ENCODE measurements at regions not wholly inside any gene's neighbourhood (a gene's known extent, or its start where the extent isn't known, plus 50 kb on each side); places are given as distances from the start of the nearest gene placed in this dataset.

DNA sequence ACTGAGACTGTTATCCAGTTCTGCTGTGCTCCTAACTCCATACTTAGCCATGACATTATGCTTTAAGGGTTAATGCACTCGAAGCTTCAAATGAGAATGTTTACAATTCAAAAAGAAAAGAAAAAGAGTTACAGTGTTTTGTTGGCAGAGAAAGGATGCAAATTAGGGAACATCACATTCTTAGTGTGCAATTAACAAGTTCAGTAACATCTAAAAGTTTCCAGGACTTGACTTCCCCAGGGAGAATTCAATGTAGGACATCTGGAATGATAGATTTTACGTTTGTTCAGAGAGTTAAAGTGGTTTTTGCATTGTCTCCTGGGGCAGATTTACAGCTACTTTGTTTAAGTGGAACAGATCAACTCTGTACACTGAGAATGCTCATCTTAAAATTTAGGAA, 525.2 kb downstream of the LIG4 start:
- Mint-ChIP-seq H3K4me3 (no peak overlapping the region), H3K9me3 (peaks cover 10% of the 10 kb centered on the region), H3K27me3 (no peaks in the 10 kb centered on the region), H3K4me1 (no peaks in the 10 kb centered on the region), H3K36me3 (ENCODE audit: low read depth) (no peaks in the 10 kb centered on the region), H3K27ac (no peak overlapping the region)
- ATAC-seq (replicated peaks), result no peak

DNA sequence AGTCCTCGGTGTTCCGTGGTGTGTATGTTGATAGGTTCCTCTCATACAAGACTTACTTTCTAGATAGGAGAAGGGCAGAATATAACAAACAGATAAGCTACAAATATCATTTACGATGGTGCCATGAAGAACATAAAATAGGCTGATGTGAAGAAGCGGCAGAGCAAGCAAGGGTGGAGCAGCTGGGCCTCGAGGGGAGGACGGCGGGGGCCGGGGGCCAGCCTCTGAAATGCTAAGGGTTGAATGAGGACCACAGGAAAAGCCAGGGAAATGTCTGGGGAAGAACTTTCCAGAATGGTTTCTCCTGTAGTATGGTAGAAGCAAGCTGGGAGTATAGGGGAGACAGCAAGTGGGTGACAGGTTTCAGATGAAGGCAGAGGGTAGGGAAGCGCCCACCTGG, 529.5 kb downstream of the LIG4 start:
- no peaks in the 10 kb centered on the region for H3K4me1 Mint-ChIP-seq

DNA sequence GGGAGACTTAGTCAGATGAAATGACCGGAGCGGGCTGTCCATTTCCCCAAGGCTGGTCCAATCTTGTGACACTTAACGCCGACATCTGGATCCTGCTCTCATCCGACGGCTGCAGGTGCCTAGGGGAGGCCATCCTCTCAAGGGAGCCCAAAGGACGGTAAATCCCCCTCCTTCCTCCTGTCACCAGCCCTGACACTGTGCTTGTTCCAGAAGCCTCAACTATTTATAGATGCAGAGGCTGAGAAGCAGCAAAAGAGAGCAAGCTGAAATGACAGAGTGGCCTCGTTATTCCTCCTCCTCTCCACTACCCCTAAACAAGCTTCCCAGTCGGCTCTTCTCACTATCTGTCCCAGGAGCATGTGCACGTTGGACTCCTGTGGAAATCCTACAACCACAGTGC, 533.7 kb downstream of the LIG4 start:
- peaks cover 11% of the 10 kb centered on the region for H3K9me3 Mint-ChIP-seq
- H3K4me1 Mint-ChIP-seq, result no peaks in the 10 kb centered on the region
- ATAC-seq (replicated peaks), result no peak

More for the DNA sequence above, 529.5 kb downstream of the LIG4 start:
- ATAC-seq (replicated peaks), result no peak
- Mint-ChIP-seq H3K27ac (no peak overlapping the region), H3K36me3 (ENCODE audit: low read depth) (no peaks in the 10 kb centered on the region), H3K27me3 (no peaks in the 10 kb centered on the region), H3K9me3 (peaks cover 14% of the 10 kb centered on the region), H3K4me3 (no peak overlapping the region)

DNA sequence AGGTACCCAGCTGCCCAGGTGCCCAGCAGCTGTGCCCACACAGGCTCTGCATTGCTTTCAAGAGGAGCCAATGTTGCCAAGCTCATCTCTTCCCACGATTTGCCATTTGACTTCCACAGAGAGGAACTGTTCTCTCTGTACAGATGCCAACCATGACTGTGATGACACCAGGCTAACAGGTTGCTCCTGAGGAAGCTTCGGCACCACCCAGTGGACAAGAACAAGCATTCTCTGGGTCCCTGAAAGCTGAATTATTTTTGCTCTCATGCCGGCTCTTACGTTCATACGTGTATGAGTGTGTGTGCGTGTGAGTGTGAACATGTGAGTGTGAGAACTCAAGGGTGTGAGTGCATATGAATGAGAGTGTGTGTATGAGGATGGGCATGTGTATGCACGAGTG, 535.2 kb downstream of the LIG4 start:
- no peak for ATAC-seq (replicated peaks)
- Mint-ChIP-seq H3K4me1 (no peaks in the 10 kb centered on the region), H3K9me3 (peaks cover 4% of the 10 kb centered on the region), H3K27ac (no peak overlapping the region), H3K36me3 (ENCODE audit: low read depth) (no peaks in the 10 kb centered on the region), H3K4me3 (no peak overlapping the region), H3K27me3 (no peaks in the 10 kb centered on the region)

More for the DNA sequence above, 533.7 kb downstream of the LIG4 start:
- Mint-ChIP-seq H3K4me3 (no peak overlapping the region), H3K27ac (no peak overlapping the region), H3K36me3 (ENCODE audit: low read depth) (no peaks in the 10 kb centered on the region), H3K27me3 (no peaks in the 10 kb centered on the region)

DNA sequence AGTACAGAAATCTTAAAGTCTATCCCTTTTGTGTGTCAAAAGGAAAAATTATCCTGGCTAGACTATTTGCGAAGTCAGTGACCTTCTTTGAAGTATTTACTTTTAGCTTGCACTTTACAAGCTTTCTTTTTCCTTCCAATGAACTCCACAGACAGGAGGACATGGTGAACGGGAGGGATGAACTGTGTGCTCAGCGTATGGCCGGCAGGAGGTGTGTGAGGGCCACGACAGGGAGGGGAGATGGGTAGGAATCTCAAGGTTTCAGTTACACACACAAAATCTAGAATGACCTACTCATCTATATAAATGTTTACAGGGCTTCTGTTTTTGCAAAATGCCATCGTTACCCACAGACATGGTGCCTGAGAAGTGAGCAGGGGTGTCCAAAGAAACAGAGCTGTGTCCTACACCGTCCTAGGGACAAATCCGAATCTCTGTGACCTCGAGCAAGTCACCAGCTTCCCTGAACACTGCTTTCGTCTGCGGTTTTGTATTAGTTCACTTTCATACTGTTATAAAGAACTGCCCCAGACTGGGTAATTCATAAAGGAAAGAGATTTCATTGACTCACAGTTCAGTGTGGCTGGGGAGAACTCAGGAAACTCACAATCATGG, 537.2 kb downstream of the LIG4 start:
- Mint-ChIP-seq H3K4me3 (no peak overlapping the region), H3K9me3 (peaks cover 10% of the 10 kb centered on the region), H3K27ac (no peak overlapping the region), H3K4me1 (no peaks in the 10 kb centered on the region), H3K27me3 (no peaks in the 10 kb centered on the region), H3K36me3 (ENCODE audit: low read depth) (no peaks in the 10 kb centered on the region)
- no peak for ATAC-seq (replicated peaks)

DNA sequence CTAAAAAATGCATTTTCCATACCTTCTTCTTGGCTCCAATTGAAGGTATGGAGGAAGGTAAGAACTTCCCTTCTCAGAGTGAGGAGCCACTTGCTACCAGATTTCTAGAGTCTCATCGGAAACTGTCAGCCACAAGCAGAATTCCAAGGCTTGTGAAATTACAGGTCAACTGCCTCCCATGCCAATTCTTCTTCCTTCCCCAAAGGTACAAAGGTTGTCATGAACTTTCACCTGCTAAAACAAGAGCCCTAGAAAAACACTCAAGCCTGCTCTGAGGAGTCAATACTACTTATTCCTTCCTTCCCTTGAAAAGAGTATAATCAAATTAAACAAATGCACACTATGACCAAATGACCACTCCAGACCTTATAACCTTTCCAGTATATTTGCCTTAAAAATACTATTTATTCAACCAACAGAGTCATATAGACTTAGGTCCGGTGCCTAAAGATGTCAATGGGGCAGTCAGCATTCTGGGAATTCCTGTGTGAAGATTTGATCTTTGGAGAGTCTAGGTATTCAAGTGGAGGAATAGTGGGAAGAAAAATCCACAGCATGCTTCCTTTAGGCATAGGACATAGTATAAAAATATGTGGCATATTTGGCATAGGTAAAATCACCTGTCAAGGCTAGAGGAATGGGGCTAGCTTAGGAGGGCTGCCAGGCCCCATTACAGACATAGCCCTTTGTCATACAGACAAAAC, 539.3 kb downstream of the LIG4 start:
- no peak for ATAC-seq (replicated peaks)
- H3K27me3 Mint-ChIP-seq, result no peaks in the 10 kb centered on the region
- H3K9me3 Mint-ChIP-seq, result peaks cover 14% of the 10 kb centered on the region
- H3K4me1 Mint-ChIP-seq, result no peaks in the 10 kb centered on the region
- no peak overlapping the region for H3K4me3 Mint-ChIP-seq
- H3K27ac Mint-ChIP-seq, result no peak overlapping the region
- no peaks in the 10 kb centered on the region for H3K36me3 Mint-ChIP-seq (ENCODE audit: low read depth)

DNA sequence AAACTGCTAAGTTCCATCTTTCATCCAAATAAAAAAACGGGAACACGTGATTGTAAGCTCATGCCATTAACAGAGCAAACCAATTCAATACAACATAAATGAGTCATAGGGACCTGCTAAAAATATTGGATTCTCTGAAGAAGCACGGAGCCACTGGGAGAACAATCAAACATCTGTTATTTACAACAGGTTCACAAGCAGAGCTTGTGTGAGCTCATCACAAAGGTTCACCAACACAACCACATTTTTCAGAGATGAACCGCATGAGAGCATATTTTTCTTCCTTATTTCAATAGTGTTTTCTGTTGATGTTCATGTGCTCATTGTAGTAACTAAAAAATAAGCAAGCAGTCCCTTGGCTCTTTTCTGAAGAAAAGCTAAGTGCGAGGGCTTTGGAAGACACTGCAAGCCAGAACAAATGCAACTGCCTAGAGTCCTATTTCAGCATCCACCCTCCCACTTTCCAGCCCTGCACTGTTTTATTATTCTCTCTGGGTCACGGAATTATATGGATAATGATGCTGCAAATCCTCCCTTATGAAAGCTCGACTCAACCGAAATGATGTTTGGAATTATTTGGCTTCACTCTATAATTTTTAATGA, 545.8 kb downstream of the LIG4 start:
- no peaks in the 10 kb centered on the region for H3K4me1 Mint-ChIP-seq
- H3K36me3 Mint-ChIP-seq (ENCODE audit: low read depth), result no peaks in the 10 kb centered on the region
- no peak for ATAC-seq (replicated peaks)
- peaks cover 19% of the 10 kb centered on the region for H3K9me3 Mint-ChIP-seq
- H3K27me3 Mint-ChIP-seq, result no peaks in the 10 kb centered on the region
- no peak overlapping the region for H3K27ac Mint-ChIP-seq
- no peak overlapping the region for H3K4me3 Mint-ChIP-seq

DNA sequence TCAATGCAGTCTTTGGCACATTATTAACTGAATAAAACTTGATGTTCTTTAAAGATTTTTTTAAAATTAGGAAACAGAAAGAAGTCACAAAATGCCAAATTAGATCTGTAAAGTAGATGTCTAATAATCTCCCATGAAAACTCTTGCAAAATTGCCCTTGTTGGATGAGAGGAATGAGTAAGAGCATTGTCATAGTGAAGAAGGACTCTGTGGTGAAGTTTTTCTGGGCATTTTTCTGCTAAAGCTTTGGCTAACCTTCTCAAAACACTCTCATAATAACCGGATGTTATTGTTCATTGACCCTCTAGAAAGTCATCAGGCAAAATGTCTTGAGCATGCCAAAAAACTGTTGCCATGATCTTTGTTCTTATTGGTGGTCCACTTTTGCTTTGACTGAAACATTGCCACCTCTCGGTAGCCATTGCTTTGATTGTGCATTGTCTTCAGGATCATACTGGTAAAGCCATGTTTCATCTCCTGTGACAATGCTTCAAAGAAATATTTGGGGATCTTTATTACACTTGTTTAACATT, 549.3 kb downstream of the LIG4 start:
- peaks cover 16% of the 10 kb centered on the region for H3K9me3 Mint-ChIP-seq
- no peaks in the 10 kb centered on the region for H3K4me1 Mint-ChIP-seq
- ATAC-seq (replicated peaks), result no peak
- no peaks in the 10 kb centered on the region for H3K27me3 Mint-ChIP-seq
- H3K4me3 Mint-ChIP-seq, result no peak overlapping the region
- no peak overlapping the region for H3K27ac Mint-ChIP-seq
- no peaks in the 10 kb centered on the region for H3K36me3 Mint-ChIP-seq (ENCODE audit: low read depth)

DNA sequence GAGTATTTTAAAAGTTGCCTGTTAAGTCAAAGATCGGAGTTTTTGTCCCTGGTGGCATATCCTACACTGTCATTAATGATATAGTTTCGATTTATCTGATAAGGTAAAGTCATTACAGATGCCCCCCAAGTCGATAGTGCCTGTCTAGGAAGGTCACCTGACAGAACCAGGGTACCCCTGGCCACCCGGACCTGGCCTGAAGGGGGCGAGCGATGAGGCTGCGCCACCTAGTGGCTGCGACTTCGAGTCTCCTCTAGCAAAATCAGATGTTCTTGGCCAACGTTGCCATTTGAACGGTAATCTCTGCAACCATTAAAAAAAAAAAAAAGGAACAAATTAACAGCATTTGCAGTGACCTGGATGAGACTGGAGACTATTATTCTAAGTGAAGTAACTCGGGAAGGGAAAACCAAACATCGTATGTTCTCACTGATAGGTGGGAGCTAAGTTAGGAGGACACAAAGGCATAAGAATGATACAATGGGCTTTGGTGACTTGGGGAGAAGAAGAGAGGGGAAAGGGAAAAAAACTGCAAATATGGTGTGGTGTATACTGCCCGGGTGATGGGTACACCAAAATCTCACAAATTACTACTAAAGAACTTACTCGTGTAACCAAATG, 565.1 kb downstream of the LIG4 start:
- ATAC-seq (replicated peaks), result no peak
- Mint-ChIP-seq H3K4me1 (no peaks in the 10 kb centered on the region), H3K36me3 (ENCODE audit: low read depth) (no peaks in the 10 kb centered on the region), H3K9me3 (peaks cover 11% of the 10 kb centered on the region), H3K27ac (no peak overlapping the region), H3K27me3 (no peaks in the 10 kb centered on the region), H3K4me3 (no peak overlapping the region)

DNA sequence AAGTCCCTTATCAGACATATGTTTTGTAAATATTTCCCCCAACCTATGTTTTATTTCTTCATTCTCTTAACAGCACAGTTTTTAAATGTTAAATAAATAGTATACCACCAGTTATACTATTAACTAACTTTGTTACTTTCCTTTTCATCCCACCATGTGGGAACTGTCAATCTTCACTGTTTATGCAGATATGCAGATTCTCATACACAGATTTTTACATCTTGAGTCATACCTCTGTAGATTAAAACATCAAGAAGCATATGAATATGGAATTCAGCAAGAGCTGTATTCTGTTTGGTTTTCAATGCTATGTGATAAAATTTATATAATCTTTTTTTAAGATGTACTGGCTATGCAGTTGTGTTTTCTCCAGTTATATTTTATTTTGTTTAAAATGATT, 566.3 kb downstream of the LIG4 start:
- H3K27me3 Mint-ChIP-seq, result no peaks in the 10 kb centered on the region
- no peak overlapping the region for H3K4me3 Mint-ChIP-seq
- no peaks in the 10 kb centered on the region for H3K4me1 Mint-ChIP-seq
- no peak overlapping the region for H3K27ac Mint-ChIP-seq
- H3K9me3 Mint-ChIP-seq, result peaks cover 6% of the 10 kb centered on the region
- ATAC-seq (replicated peaks), result no peak
- H3K36me3 Mint-ChIP-seq (ENCODE audit: low read depth), result no peaks in the 10 kb centered on the region

DNA sequence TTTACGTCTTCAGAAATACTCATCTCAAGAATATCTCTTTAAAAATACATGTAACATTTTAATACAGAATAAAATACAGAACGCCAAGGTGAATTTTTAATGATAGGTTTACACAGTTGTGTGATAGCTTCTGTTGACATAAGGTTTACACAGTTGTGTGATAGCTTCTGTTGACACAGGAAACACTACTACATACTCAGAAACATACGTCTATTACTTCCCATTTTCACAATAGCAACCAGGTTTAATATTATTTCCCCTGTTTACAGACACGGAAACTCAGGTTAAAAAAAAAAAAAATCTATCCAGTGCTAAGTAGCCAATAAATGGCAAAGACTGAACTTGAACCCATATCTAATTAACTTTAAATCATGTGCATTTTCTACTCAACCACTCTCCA, 571.2 kb downstream of the LIG4 start:
- no peak overlapping the region for H3K27ac Mint-ChIP-seq

DNA sequence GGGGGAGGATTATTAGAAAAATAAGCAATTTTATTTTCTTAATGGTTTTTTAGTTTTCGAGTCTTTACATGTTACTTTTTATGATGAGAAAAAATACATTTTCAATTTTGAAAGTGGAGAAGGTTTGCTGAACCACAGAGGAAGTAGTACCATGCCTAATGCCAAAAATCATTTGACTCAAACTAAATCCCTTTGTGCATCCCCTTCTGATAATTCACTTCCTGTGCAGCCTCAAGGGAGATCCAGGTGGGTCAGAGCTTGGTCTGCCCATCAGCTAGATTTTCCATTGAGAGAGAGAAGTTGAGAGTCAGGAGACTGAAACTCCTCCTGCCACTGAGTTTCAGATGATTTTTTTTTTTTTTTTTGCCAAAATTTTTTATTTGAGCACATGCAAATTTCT, 571.7 kb downstream of the LIG4 start:
- ATAC-seq (replicated peaks), result no peak
- Mint-ChIP-seq H3K27ac (no peak overlapping the region), H3K36me3 (ENCODE audit: low read depth) (no peaks in the 10 kb centered on the region), H3K27me3 (no peaks in the 10 kb centered on the region), H3K9me3 (peaks cover 4% of the 10 kb centered on the region), H3K4me3 (no peak overlapping the region), H3K4me1 (no peaks in the 10 kb centered on the region)

More for the DNA sequence above, 571.2 kb downstream of the LIG4 start:
- Mint-ChIP-seq H3K27me3 (no peaks in the 10 kb centered on the region), H3K36me3 (ENCODE audit: low read depth) (no peaks in the 10 kb centered on the region), H3K4me3 (no peak overlapping the region), H3K9me3 (peaks cover 4% of the 10 kb centered on the region), H3K4me1 (no peaks in the 10 kb centered on the region)
- ATAC-seq (replicated peaks), result no peak

DNA sequence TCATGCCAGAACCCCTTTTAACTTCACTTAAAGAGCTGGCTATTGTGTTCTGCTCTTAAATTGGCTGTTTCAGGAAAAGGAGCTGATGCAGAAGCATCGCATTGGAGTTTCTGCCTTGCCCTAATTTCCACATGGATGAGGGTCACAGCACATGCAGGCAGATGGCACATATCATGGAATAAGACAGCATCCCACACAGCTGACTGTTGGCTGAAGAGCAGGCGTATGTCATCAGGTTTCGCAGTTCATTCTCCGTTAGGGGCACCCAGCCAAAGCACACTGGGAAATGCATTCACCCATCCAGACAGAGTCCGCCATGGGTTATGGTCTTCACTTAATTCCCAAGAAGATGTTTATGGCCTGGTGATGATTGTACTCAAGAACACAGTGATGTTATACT, 572.5 kb downstream of the LIG4 start:
- H3K36me3 Mint-ChIP-seq (ENCODE audit: low read depth), result no peaks in the 10 kb centered on the region
- H3K27ac Mint-ChIP-seq, result no peak overlapping the region
- no peak overlapping the region for H3K4me3 Mint-ChIP-seq
- no peaks in the 10 kb centered on the region for H3K4me1 Mint-ChIP-seq
- no peaks in the 10 kb centered on the region for H3K27me3 Mint-ChIP-seq
- no peak for ATAC-seq (replicated peaks)
- H3K9me3 Mint-ChIP-seq, result peaks cover 4% of the 10 kb centered on the region

DNA sequence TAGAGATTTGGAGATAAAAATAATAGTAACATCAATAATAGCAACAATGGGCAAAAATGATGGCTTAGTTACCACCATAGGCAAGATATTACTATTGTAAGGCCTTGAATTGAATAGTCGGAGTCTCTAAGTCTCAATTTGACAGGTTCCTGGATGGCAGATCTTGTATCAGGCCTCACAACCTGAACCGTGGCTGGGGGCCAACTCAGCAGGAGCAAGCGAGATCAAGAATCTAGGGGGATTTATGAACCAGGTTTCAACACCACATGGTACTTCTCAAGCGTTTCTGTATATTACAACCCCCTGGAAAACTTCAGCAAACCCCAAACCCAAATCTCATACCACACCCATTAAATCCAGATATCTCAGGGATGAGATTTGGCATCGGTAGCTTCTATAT, 573.8 kb downstream of the LIG4 start:
- H3K4me1 Mint-ChIP-seq, result no peaks in the 10 kb centered on the region
- H3K4me3 Mint-ChIP-seq, result no peak overlapping the region
- peaks cover 4% of the 10 kb centered on the region for H3K9me3 Mint-ChIP-seq
- no peak for ATAC-seq (replicated peaks)
- no peaks in the 10 kb centered on the region for H3K36me3 Mint-ChIP-seq (ENCODE audit: low read depth)
- H3K27me3 Mint-ChIP-seq, result no peaks in the 10 kb centered on the region
- H3K27ac Mint-ChIP-seq, result no peak overlapping the region

DNA sequence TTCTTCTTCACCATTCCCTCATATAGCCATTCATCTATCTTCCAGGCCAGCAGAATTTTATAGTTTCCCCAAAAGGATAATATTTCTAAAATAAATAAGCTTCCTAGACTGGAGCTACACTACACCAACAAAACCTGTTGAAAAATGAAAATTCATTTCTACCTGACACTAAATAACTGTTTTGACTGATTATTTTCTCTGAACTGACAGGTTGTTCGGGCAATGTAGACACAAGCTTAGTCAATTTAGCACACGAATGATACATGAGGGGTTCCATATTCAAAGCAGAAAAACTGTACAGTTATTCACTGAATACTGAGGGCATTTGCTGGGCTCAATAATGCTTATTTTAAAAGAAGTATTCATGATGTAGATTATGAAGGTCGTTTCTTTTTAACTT, 589.7 kb downstream of the LIG4 start:
- H3K27ac Mint-ChIP-seq, result no peak overlapping the region
- H3K36me3 Mint-ChIP-seq (ENCODE audit: low read depth), result no peaks in the 10 kb centered on the region
- H3K27me3 Mint-ChIP-seq, result no peaks in the 10 kb centered on the region
- no peaks in the 10 kb centered on the region for H3K4me1 Mint-ChIP-seq
- H3K4me3 Mint-ChIP-seq, result no peak overlapping the region
- peaks cover 7% of the 10 kb centered on the region for H3K9me3 Mint-ChIP-seq
- ATAC-seq (replicated peaks), result no peak

All from activated T-helper 17 cell treated with anti-CD3 and anti-CD28 coated beads, Interleukin-2, amount 50 U/mL, for 72 hours (primary cell).